GM12878 (cell line): ENCODE measurements at regions not wholly inside any gene's neighbourhood (a gene's known extent, or its start where the extent isn't known, plus 50 kb on each side); places are given as distances from the start of the nearest gene placed in this dataset.

Experiments
- DPF2 ChIP-seq: fragments of 450-650 bp; IDR thresholded peaks from 2 replicates; pipeline ENCODE4 v1.6.1; 2017; ENCODE audit warnings: mild to moderate bottlenecking
- TF ChIP-seq, protein P1 (sequence below), 3 experiments: IDR thresholded peaks in 2 of 3; conservative IDR thresholded peaks in 1 of 3; 2 replicates each; pipeline ENCODE4 v1.5.1; 2011; ENCODE audit warnings: low read depth in 3 of 3, low read length in 3 of 3, mild to moderate bottlenecking in 3 of 3, control low read depth in 2 of 3, moderate library complexity in 2 of 3, inconsistent platforms in 1 of 3, mixed read lengths in 1 of 3; ENCODE audit not compliant: control insufficient read depth in 2 of 3, insufficient read depth in 1 of 3; ENCODE audit errors: extremely low read depth in 1 of 3
- TF ChIP-seq, protein P2 (sequence below): fragments of 450-650 bp; IDR thresholded peaks from 2 replicates; pipeline ENCODE4 v1.6.1; 2016; ENCODE audit warnings: mild to moderate bottlenecking, moderate library complexity, borderline replicate concordance
- TF ChIP-seq, protein P3 (sequence below): IDR thresholded peaks from 2 replicates; pipeline ENCODE4 v1.6.1; 2011; ENCODE audit warnings: low read depth, mild to moderate bottlenecking, low read length, moderate library complexity, borderline replicate concordance; ENCODE audit errors: extremely low read depth

DNA sequence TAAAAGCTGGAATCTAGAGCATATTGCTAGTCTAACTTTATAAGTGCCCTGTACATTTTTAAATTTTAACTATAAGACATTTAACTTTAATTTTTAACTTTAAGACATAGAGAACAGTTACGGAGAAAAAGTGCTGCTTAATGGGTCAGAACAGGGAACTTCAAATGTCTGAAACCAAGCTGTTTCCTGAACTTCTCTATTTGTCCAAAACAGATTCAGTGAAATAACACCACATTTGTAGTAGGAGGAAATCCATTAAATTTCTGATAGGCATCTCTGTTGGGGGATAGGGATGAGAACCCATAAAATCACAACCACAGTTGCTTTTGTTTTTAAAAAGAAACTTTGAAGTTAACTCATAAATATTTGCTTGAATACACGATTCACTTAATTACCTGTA, 170.8 kb upstream of the ANK3 start:
- TF ChIP-seq, protein P1, sequence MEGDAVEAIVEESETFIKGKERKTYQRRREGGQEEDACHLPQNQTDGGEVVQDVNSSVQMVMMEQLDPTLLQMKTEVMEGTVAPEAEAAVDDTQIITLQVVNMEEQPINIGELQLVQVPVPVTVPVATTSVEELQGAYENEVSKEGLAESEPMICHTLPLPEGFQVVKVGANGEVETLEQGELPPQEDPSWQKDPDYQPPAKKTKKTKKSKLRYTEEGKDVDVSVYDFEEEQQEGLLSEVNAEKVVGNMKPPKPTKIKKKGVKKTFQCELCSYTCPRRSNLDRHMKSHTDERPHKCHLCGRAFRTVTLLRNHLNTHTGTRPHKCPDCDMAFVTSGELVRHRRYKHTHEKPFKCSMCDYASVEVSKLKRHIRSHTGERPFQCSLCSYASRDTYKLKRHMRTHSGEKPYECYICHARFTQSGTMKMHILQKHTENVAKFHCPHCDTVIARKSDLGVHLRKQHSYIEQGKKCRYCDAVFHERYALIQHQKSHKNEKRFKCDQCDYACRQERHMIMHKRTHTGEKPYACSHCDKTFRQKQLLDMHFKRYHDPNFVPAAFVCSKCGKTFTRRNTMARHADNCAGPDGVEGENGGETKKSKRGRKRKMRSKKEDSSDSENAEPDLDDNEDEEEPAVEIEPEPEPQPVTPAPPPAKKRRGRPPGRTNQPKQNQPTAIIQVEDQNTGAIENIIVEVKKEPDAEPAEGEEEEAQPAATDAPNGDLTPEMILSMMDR (IDR thresholded peaks at IDR 0.05 in 2 of 3, conservative IDR thresholded peaks at IDR 0.05 in 1 of 3; ENCODE audit: control insufficient read depth in 2 of 3, extremely low read depth in 1 of 3, insufficient read depth in 1 of 3, low read depth in 3 of 3, low read length in 3 of 3): no peak
- TF ChIP-seq, protein P2, sequence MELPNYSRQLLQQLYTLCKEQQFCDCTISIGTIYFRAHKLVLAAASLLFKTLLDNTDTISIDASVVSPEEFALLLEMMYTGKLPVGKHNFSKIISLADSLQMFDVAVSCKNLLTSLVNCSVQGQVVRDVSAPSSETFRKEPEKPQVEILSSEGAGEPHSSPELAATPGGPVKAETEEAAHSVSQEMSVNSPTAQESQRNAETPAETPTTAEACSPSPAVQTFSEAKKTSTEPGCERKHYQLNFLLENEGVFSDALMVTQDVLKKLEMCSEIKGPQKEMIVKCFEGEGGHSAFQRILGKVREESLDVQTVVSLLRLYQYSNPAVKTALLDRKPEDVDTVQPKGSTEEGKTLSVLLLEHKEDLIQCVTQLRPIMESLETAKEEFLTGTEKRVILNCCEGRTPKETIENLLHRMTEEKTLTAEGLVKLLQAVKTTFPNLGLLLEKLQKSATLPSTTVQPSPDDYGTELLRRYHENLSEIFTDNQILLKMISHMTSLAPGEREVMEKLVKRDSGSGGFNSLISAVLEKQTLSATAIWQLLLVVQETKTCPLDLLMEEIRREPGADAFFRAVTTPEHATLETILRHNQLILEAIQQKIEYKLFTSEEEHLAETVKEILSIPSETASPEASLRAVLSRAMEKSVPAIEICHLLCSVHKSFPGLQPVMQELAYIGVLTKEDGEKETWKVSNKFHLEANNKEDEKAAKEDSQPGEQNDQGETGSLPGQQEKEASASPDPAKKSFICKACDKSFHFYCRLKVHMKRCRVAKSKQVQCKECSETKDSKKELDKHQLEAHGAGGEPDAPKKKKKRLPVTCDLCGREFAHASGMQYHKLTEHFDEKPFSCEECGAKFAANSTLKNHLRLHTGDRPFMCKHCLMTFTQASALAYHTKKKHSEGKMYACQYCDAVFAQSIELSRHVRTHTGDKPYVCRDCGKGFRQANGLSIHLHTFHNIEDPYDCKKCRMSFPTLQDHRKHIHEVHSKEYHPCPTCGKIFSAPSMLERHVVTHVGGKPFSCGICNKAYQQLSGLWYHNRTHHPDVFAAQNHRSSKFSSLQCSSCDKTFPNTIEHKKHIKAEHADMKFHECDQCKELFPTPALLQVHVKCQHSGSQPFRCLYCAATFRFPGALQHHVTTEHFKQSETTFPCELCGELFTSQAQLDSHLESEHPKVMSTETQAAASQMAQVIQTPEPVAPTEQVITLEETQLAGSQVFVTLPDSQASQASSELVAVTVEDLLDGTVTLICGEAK: no peak
- no peak for TF ChIP-seq DPF2
- TF ChIP-seq, protein P3, sequence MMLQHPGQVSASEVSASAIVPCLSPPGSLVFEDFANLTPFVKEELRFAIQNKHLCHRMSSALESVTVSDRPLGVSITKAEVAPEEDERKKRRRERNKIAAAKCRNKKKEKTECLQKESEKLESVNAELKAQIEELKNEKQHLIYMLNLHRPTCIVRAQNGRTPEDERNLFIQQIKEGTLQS: no peak
